ENCODE measurements at regions not wholly inside any gene's neighbourhood (a gene's known extent, or its start where the extent isn't known, plus 50 kb on each side); places are given as distances from the start of the nearest gene placed in this dataset.

DNA sequence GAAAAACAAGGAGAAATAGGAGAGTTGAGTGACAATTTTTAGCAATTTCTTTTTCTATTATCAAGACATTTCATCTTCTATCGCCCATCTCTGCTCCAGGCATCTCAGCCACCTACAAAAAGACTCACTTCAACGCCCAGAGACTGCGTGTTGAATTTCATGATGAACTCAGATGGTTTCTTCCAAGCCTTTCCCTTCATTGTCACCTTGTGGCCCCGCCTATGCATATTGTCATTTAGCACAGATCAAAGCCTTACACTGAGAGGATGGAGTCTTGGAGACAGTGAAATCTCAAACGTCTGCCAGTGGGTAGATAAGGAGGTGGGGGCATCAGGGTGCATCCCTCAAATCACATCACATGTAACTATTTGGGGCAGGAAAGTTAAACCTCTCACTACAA is 319.4 kb downstream of the SIPA1L2 start:
- ChIA-PET CTCF (no interaction called here), POLR2A (ENCODE audit: unreplicated experiment) (no interaction called here)
- Histone ChIP-seq H3K9me3 (ENCODE audit: control insufficient read depth, insufficient read depth, low read length) (peaks cover 2% of the 10 kb centered on the region), H3K9me1 (ENCODE audit: insufficient read depth, low read length) (no peaks in the 10 kb centered on the region), H3K56ac (ENCODE audit: extremely low read depth, insufficient read depth, low read length) (no peak overlapping the region), H2BK120ac (ENCODE audit: low read depth, low read length) (no peak overlapping the region), H2BK5ac (ENCODE audit: low read depth, low read length, poor library complexity, severe bottlenecking) (no peak overlapping the region), H2AK9ac (replicated peaks; ENCODE audit: low read depth, low read length, poor library complexity) (no peak overlapping the region), H3K4me2 (ENCODE audit: low read depth, low read length) (no peak overlapping the region), H3K36me3 (ENCODE audit: control insufficient read depth, insufficient read depth, low read length) (no peaks in the 10 kb centered on the region), H3K9ac (ENCODE audit: low read depth, low read length) (no peak overlapping the region), H3K4me3 (ENCODE audit: insufficient read depth, low read depth, low read length) (no peak overlapping the region), H2AFZ (replicated peaks; ENCODE audit: low read length, poor library complexity) (no peak overlapping the region), H3K4me1 (ENCODE audit: control insufficient read depth, insufficient read depth, low read length) (peaks cover 4% of the 10 kb centered on the region; the same call in 1 of the 2 replicates), H4K91ac (ENCODE audit: insufficient read depth, low read depth, low read length) (no peak overlapping the region), H2BK20ac (ENCODE audit: low read depth, low read length) (no peak overlapping the region), H4K5ac (ENCODE audit: low read depth, low read length) (no peak overlapping the region), H3K27me3 (ENCODE audit: control insufficient read depth, insufficient read depth, low read length) (no peaks in the 10 kb centered on the region), H4K8ac (ENCODE audit: low read depth in 2 of 2, low read length in 2 of 2) (no peak overlapping the region), H3K27ac (ENCODE audit: insufficient read depth, low read length) (no peak overlapping the region), H3K23ac (ENCODE audit: low read depth, low read length) (no peak overlapping the region), H3K79me1 (ENCODE audit: low read depth in 1 of 2, low read length in 2 of 2) (no peaks in the 10 kb centered on the region), H3K18ac (ENCODE audit: low read depth, low read length) (no peak overlapping the region), H2BK15ac (ENCODE audit: low read depth, low read length) (no peak overlapping the region), H4K20me1 (ENCODE audit: insufficient read depth, low read length) (no peaks in the 10 kb centered on the region), H3K14ac (replicated peaks; ENCODE audit: low read depth, low read length) (no peak overlapping the region), H2AK5ac (ENCODE audit: low read depth, low read length) (no peak overlapping the region), H3K4ac (ENCODE audit: low read depth, low read length) (no peak overlapping the region)
- TF ChIP-seq CTCF (conservative IDR thresholded peaks at IDR 0.05; ENCODE audit: low read depth, low read length) (no peak), FOS (IDR thresholded peaks at IDR 0.05; ENCODE audit: low read depth, low read length) (no peak), RCOR1 (IDR thresholded peaks at IDR 0.05; ENCODE audit: insufficient replicate concordance, low read length) (no peak), CHD1 (IDR thresholded peaks at IDR 0.05; ENCODE audit: low read depth, low read length) (no peak), MAZ (IDR thresholded peaks at IDR 0.05; ENCODE audit: borderline replicate concordance, low read depth, low read length) (no peak), POLR2A (IDR thresholded peaks at IDR 0.05; ENCODE audit: low read depth, low read length) (no peak), MXI1 (IDR thresholded peaks at IDR 0.05; ENCODE audit: borderline replicate concordance, low read depth, low read length) (no peak), MAFK (IDR thresholded peaks at IDR 0.05; ENCODE audit: low read depth, low read length) (no peak), NFE2L2 (IDR thresholded peaks at IDR 0.05; ENCODE audit: low read depth, low read length) (no peak), BHLHE40 (IDR thresholded peaks at IDR 0.05; ENCODE audit: low read depth, low read length) (no peak), RFX5 (IDR thresholded peaks at IDR 0.05; ENCODE audit: low read depth, low read length) (no peak), CEBPB (IDR thresholded peaks at IDR 0.05; ENCODE audit: low read depth, low read length) (no peak)
- TF ChIP-seq, protein P1, sequence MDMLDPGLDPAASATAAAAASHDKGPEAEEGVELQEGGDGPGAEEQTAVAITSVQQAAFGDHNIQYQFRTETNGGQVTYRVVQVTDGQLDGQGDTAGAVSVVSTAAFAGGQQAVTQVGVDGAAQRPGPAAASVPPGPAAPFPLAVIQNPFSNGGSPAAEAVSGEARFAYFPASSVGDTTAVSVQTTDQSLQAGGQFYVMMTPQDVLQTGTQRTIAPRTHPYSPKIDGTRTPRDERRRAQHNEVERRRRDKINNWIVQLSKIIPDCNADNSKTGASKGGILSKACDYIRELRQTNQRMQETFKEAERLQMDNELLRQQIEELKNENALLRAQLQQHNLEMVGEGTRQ (IDR thresholded peaks at IDR 0.05; ENCODE audit: low read depth, low read length): no peak
- intact Hi-C loops (cut with micrococcal nuclease) (no loop called here), in situ Hi-C loops (cut with MboI; ENCODE audit: low sequenced_read_pairs) (no loop called here), dilution Hi-C loops (cut with HindIII; ENCODE audit: low sequenced_read_pairs, unreplicated experiment) (no loop called here)
- no peak for ATAC-seq (ENCODE audit: low read depth)
- no CpG with 5 or more reads among the region's 5 CpGs for WGBS, 2 experiments (ENCODE audit: extremely low coverage in 2 of 2, insufficient read length in 1 of 2)
- BruUV-seq (replicated peaks): no TSS peak
- DNase-seq: no peak

Data from IMR-90 (cell line).